Tibial nerve (tissue), 4 donors: ENCODE measurements at regions not wholly inside any gene's neighbourhood (a gene's known extent, or its start where the extent isn't known, plus 50 kb on each side); places are given as distances from the start of the nearest gene placed in this dataset.

ENCODE experiments used
- DNase-seq, 2 donors: peaks; one replicate each; pipeline ENCODE4 v3.0.0-alpha.2; 2019; ENCODE audit warnings: low spot score in 2 of 2
- H3K27ac ChIP-seq, 4 donors: fragments of 200-600 bp; sonication (generic) in 3 of 4; one replicate each; pipeline ENCODE4 v1.5.1; 2017 to 2019; ENCODE audit warnings: mild to moderate bottlenecking in 1 of 4
- H3K27me3 ChIP-seq, 2 donors: fragments of 200-600 bp; sonication (generic) in 1 of 2; one replicate each; pipeline versions ENCODE4 v1.5.1 to v1.6.0; 2017 to 2019
- H3K36me3 ChIP-seq, 3 donors: fragments of 200-600 bp; sonication (generic); one replicate each; pipeline ENCODE4 v1.5.1; 2018 to 2019
- H3K4me1 ChIP-seq, 4 donors: fragments of 200-600 bp; sonication (generic) in 3 of 4; one replicate each; pipeline ENCODE4 v1.5.1; 2017 to 2019
- H3K4me3 ChIP-seq, 4 donors: fragments of 200-600 bp; sonication (generic) in 3 of 4; one replicate each; pipeline ENCODE4 v1.5.1; 2017 to 2019; ENCODE audit warnings: mild to moderate bottlenecking in 1 of 4, moderate library complexity in 1 of 4
- H3K9me3 ChIP-seq, 4 donors: fragments of 200-600 bp; sonication (generic) in 3 of 4; one replicate each; pipeline ENCODE4 v1.5.1; 2017 to 2019
- CTCF ChIP-seq, 5 experiments: fragments of 200-600 bp in 3 of 5; fragments of 450-650 bp in 2 of 5; sonication (generic) in 3 of 5; IDR thresholded peaks; one replicate each; pipeline ENCODE4 v1.5.1; 2016 to 2019; ENCODE audit warnings: antibody characterized with exemption in 5 of 5, mild to moderate bottlenecking in 3 of 5, moderate library complexity in 2 of 5
- EP300 ChIP-seq, 2 donors: sonication (generic); formaldehyde crosslinking; IDR thresholded peaks; one replicate each; pipeline ENCODE4 v1.6.1; 2017; ENCODE audit warnings: antibody characterized with exemption in 2 of 2, mild to moderate bottlenecking in 1 of 2
- POLR2A ChIP-seq, 2 donors: fragments of 450-650 bp; IDR thresholded peaks; one replicate each; pipeline ENCODE4 v1.6.1; 2017; ENCODE audit warnings: antibody characterized with exemption in 2 of 2, mild to moderate bottlenecking in 2 of 2, moderate library complexity in 2 of 2
- WGBS, 2 donors: methylation state at CpG; one replicate each; pipeline ENCODE4 v1.1.5; 2018; 5-methylcytosine and 5-hydroxymethylcytosine counted together

GRCh38 chr10:88185830-88186229 is 322.4 kb downstream of the PTEN start:
- Histone ChIP-seq H3K36me3 (no peaks in the 10 kb centered on the region), H3K27me3 (no peaks in the 10 kb centered on the region), H3K4me3 (no peak overlapping the region), H3K27ac (no peak overlapping the region), H3K4me1 (no peaks in the 10 kb centered on the region), H3K9me3 (no peaks in the 10 kb centered on the region)
- TF ChIP-seq CTCF (IDR thresholded peaks at IDR 0.05) (no peak), EP300 (IDR thresholded peaks at IDR 0.05) (no peak), POLR2A (IDR thresholded peaks at IDR 0.05) (no peak)
- no peak for DNase-seq
- 85 to 88% methylated on average over 2 of the region's 2 CpGs for WGBS, 2 donors

- no peak overlapping the region for H3K4me3 ChIP-seq
- H3K4me1 ChIP-seq = no peaks in the 10 kb centered on the region
- TF ChIP-seq POLR2A (IDR thresholded peaks at IDR 0.05) (no peak), EP300 (IDR thresholded peaks at IDR 0.05) (no peak), CTCF (IDR thresholded peaks at IDR 0.05) (no peak)
- H3K36me3 ChIP-seq = no peaks in the 10 kb centered on the region
- 84 to 90% methylated on average over 2 of the region's 2 CpGs for WGBS, 2 donors
- no peak overlapping the region for H3K27ac ChIP-seq
- DNase-seq = no peak
- no peaks in the 10 kb centered on the region for H3K9me3 ChIP-seq
- H3K27me3 ChIP-seq = no peaks in the 10 kb centered on the region
Measured at GRCh38 chr10:88186335-88186734, 322.9 kb downstream of the PTEN start.

GRCh38 chr10:88187472-88187871 is 324.0 kb downstream of the PTEN start:
- Histone ChIP-seq H3K36me3 (no peaks in the 10 kb centered on the region), H3K9me3 (no peaks in the 10 kb centered on the region), H3K27me3 (no peaks in the 10 kb centered on the region), H3K27ac (no peak overlapping the region), H3K4me3 (no peak overlapping the region), H3K4me1 (no peaks in the 10 kb centered on the region)
- whole genome bisulfite sequencing, 2 donors = 85 to 88% methylated on average over 2 of the region's 2 CpGs
- DNase-seq = no peak
- TF ChIP-seq CTCF (IDR thresholded peaks at IDR 0.05) (no peak), EP300 (IDR thresholded peaks at IDR 0.05) (no peak), POLR2A (IDR thresholded peaks at IDR 0.05) (no peak)

GRCh38 chr10:88190123-88190522 is 326.7 kb downstream of the PTEN start:
- WGBS, 2 donors = 88 to 89% methylated on average over 2 of the region's 2 CpGs

More at GRCh38 chr10:88190123-88190522, 326.7 kb downstream of the PTEN start:
- no peak for DNase-seq
- H3K4me3 ChIP-seq = no peak overlapping the region
- H3K4me1 ChIP-seq = peaks cover 0 to 6% (median 2%) of the 10 kb centered on the region in 4 donors
- no peaks in the 10 kb centered on the region for H3K36me3 ChIP-seq
- TF ChIP-seq CTCF (IDR thresholded peaks at IDR 0.05) (no peak), POLR2A (IDR thresholded peaks at IDR 0.05) (no peak), EP300 (IDR thresholded peaks at IDR 0.05) (no peak)
- no peaks in the 10 kb centered on the region for H3K27me3 ChIP-seq
- H3K9me3 ChIP-seq = no peaks in the 10 kb centered on the region
- no peak overlapping the region for H3K27ac ChIP-seq
